Middle frontal gyrus (tissue), 1 donor: ENCODE measurements at regions not wholly inside any gene's neighbourhood (a gene's known extent, or its start where the extent isn't known, plus 50 kb on each side); places are given as distances from the start of the nearest gene placed in this dataset.
"Not testable (repeated sequence)": the region's sequence is repeated elsewhere in the genome, so short reads cannot be mapped to it uniquely, and the experiment has no call there.

Experiments
- DNase-seq: peaks from one replicate; pipeline ENCODE4 v3.0.0-alpha.2; 2015; ENCODE audit warnings: low spot score; ENCODE audit errors: extremely low spot score

GRCh38 chr10:118805146-118805545, 50.4 kb upstream of the CACUL1 start:
- DNase-seq, result no peak

DNA sequence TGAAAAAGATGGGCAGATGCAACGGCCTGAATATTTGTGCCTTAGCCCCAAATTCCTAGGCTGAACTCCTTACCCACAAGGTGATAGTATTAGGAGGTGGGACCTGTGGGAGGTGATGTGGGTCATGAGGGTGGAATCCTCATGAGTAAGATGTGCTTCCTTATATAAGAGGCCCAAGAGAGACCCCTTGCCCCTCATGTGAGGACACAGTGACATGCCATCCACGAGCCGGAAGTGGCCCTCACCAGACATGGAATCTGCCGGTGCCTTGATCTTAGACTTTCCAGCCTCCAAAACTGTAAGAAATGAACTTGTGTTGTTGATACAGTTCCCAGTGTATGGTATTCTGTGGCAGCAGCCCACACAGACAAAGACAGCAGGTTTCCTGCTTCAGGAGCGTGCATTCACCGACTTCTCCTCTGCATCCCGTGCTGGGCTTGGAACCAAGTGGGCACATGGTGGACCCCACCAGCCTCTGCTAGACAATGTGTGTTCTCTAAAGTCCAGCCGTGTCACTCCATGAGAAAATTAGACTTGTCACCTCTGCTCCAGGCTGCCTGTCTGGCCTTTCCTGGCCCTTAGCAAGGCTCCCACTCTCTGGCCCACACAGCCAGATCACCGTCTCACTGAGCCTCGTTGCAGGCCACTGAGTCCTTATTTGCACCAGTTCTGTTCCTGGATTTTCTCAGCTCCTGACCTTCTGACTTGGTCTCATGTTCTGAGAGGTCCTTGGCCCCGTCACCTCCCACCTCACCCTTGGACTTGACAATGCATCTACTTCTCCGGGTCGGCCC, 52.9 kb upstream of the CACUL1 start:
- no peak for DNase-seq

DNA sequence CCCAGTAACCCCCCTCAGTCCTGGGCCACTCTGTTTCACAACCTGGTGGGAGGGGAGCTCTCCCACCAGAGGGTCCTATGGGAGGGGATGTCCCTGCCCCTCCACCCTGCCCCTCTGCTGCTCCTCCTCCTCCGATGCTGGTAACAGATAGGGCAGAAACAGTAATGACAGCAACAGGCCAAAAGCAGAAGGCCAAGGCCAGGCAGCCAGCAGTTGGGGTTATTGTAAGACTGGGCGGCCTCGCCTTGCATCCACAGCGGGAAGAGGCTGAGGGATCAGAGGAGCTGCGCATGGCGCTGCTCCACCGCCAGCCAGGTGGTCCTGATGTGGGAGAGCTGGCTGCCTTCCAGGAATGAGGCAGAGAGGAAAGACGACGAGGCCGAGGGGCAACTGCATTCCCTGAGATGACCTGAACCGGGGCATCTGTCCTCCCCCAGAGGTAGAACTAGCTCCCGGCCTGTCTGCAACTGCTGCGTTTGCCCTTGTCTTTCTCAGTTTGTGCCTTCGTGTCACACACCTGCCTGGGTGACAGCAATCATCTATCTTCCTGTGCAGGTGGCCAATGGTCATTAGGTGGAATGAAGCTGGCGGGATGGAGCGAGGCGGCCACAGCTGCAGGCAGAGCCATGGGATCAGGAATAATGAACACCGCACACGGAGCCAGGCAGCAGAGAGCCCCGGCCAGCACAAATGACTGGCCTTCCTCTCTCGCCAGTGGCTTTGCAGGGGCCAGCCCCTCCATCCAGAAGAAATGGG, 54.0 kb upstream of the CACUL1 start:
- DNase-seq, result no peak

- no peak for DNase-seq
Observed at GRCh38 chr10:118809357-118810220, 54.8 kb upstream of the CACUL1 start.

- DNase-seq, result no peak
Observed at GRCh38 chr10:118810796-118811505, 56.2 kb upstream of the CACUL1 start.

DNA sequence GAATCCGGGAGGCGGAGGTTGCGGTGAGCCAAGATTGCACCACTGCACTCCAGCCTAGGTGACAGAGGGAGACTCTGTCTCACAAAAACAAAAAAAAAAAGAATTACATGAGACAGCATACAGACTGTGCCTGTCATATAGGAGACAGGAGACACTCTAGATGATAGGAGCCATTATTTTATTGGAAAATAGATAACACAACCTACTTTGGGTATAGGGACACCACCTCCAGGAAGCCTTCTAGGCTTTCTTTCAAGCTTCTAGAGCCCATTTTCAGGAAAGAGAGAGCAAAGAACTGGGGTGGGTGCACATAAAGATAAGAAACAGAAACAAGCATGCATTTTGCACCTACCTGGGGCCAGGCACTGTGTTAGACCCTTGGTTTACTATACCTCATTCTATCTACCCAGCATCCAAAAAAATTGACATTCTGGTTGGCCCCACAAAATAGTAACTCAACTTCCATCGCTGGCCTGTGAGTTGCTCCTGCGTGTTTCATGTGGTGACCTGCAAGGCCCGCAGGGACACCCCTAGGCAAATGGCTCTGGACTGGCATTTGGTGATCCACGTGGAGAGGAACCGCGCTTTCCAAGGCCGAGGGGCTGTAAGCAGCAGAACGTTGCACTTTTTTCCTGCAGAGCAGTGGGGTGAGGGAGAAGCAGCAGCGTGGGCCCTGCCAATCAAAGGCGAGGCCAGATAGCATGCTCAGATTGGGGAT, 57.1 kb upstream of the CACUL1 start:
- no peak for DNase-seq

- no peak for DNase-seq
Observed at GRCh38 chr10:118812393-118812740, 57.6 kb upstream of the CACUL1 start.

- not testable (repeated sequence) for DNase-seq
Observed at GRCh38 chr10:118813001-118813400, 58.2 kb upstream of the CACUL1 start.

DNA sequence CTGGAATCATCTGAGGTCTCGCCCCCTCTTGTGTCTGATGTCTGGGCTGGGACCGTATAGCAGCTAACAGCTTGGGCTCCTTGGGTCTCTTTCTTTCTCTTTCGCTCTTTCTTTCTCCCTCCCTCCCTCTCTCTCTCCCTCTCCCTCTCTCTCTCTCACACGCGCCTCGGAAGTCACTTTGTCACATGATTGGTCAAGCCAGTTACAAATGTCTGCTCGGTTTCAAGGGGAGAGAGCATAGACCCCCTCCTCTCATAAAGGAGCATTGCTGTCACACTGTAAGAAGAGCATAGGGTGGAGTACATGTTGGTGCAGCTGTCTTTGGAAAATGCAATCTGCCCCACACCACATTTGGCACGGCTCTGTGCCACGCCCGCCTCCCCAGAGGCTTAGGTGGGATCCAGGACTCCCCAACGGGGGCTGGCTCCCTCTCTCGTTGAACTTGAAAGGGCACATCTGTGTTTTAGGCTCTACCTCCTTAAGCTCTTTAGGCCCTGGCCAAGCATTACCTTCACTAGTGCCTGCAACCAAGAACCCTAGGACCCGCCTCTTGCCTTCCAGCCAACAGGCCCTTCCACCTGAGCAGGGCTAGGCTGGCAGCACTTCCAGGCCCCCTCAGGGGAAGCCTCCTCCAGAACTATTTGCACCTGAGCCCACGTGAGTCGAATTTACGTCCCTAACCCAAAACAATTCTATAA, 61.9 kb upstream of the CACUL1 start:
- DNase-seq, result no peak

GRCh38 chr10:118817328-118818068, 62.7 kb upstream of the CACUL1 start:
- no peak for DNase-seq

DNA sequence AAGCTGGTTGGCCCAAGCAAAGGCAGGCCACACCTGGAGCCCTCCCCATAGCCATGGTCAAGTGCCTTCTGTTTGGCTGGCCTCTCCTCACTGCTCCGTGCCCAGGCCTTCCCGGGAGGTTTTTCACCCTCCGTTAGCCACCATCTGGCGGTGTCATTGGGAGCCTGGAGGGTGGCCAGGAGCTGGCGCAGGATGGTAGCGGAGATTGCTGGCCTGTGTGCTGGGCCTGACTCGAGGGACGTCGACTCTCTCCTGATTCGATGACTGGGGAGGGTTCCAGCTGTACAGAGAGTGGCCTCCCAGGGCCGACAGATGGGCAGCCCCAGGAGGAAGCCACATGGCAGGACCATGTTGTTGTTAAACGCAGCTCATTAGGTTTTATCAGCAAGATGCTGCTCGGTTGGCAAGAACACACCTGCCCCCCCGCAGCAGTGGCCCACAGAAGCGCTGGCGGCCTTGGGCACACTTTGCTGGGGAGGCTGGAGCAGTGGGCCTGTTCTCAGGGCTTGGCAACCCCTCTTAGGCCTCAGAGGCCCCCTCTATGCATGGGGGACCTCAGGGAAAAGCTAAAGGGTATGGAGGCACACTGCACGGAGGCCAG, 64.0 kb upstream of the CACUL1 start:
- no peak for DNase-seq

DNA sequence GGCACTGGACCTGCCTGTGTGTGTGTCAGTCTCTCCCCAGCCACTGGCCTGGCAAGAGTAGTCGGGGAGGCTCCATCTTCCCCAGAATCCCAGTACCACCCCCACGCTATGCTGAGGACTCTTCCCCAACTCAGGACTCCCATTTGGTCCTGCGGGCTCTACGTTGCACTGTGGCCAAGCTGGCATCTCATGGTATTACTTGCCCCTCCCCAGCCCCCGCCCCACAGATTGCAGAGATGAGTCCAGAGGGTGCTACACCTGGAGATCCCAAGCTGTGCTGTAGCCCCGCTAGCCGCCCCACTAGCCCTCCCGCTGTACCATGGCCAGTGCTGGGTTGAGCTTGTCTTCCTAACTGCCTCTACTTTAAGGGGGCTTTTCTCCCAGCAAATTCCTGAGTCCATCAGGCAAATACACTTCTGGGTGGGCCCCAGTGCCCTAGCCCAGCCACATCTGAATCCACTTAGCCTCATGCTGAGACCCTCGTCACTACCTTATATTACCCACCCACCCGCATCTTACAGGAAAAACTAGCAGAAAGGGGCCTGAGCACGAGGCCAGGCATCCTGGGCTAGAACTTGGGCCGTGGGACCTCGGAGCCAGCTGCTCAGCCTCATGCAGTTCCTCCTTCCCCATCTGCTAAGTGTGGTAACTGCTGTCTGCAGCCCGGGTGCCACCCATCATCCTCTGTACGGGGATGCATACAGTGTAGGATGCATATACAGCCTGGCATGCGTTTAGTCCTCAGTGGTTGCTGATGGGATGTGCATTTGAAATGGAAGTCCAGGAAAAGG, 65.8 kb upstream of the CACUL1 start:
- no peak for DNase-seq

GRCh38 chr10:118823256-118823907, 68.6 kb upstream of the CACUL1 start:
- DNase-seq, result no peak

GRCh38 chr10:118827053-118827452, 72.3 kb upstream of the CACUL1 start:
- no peak for DNase-seq

- DNase-seq, result no peak
Observed at GRCh38 chr10:118827466-118828155, 72.8 kb upstream of the CACUL1 start.

DNA sequence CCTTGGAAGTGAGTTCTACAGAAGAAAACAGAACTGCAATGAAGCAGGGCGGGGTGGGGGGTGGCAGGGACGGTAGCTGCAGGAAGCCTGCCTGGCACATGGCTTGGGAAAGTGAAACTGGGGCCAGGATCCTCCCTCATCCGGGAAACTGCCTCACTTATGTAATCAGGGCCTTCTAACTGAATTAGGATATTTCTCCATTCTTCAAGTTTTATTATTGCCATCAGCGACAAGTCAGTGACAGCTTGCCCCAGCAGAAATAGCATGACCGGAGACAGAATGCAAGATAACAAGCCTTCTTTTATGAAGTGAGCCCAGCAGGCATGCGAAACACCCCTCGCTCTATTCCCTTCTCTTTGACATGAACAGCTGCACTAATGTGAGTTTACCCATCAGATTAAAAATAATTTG, 77.5 kb upstream of the CACUL1 start:
- DNase-seq, result no peak

DNA sequence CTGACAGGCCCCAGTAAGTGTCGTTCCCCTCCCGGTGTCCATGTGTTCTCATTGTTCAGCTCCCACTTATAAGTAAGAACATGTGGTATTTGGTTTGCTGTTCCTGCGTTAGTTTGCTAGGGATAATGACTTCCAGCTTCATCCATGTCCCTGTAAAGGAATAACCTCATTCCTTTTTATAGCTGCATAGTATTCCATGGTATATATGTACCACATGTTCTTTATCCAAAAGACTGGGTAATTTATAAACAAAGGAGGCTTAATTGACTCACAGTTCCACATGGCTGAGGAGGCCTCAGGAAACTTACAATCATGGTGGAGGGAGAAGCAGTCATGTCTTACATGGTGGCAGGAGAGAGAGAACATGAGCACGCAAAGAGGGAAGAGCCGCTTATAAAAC, 79.6 kb upstream of the CACUL1 start:
- DNase-seq, result not testable (repeated sequence)
